ENCODE measurements at regions not wholly inside any gene's neighbourhood (a gene's known extent, or its start where the extent isn't known, plus 50 kb on each side); places are given as distances from the start of the nearest gene placed in this dataset.
"Not testable (repeated sequence)": the region's sequence is repeated elsewhere in the genome, so short reads cannot be mapped to it uniquely, and the experiment has no call there.

- Histone ChIP-seq H3K4me3 (ENCODE audit: low read depth, low read length) (no peak overlapping the region), H3K27ac (ENCODE audit: low read depth) (no peak overlapping the region), H3K4me1 (ENCODE audit: insufficient read depth) (no peaks in the 10 kb centered on the region), H3K36me3 (ENCODE audit: insufficient read depth) (no peaks in the 10 kb centered on the region)
- no peak for DNase-seq (ENCODE audit: extremely low spot score)
- WGBS: 36% methylated on average over 2 of the region's 2 CpGs
These were observed 139.6 kb downstream of the MYLK4 start for GRCh38 chr6:2611092-2611491.

- Histone ChIP-seq H3K27ac (ENCODE audit: low read depth) (no peak overlapping the region), H3K4me1 (ENCODE audit: insufficient read depth) (no peaks in the 10 kb centered on the region), H3K36me3 (ENCODE audit: insufficient read depth) (no peaks in the 10 kb centered on the region), H3K4me3 (ENCODE audit: low read depth, low read length) (no peak overlapping the region)
- DNase-seq (ENCODE audit: extremely low spot score): no peak
- 38% methylated on average over 4 of the region's 4 CpGs for WGBS
These were observed 142.2 kb downstream of the MYLK4 start for GRCh38 chr6:2608503-2608902.

- 83% methylated on average over 3 of the region's 3 CpGs for WGBS
- Histone ChIP-seq H3K4me1 (ENCODE audit: insufficient read depth) (no peaks in the 10 kb centered on the region), H3K36me3 (ENCODE audit: insufficient read depth) (no peaks in the 10 kb centered on the region), H3K4me3 (ENCODE audit: low read depth, low read length) (no peak overlapping the region), H3K27ac (ENCODE audit: low read depth) (no peak overlapping the region)
- no peak for DNase-seq (ENCODE audit: extremely low spot score)
These were observed 150.4 kb downstream of the MYLK4 start for GRCh38 chr6:2600363-2600762.

GRCh38 chr6:2599817-2600216 lies 150.9 kb downstream of the MYLK4 start:
- 89% methylated on average over 5 of the region's 5 CpGs for WGBS

GRCh38 chr6:2598867-2599266 lies 151.9 kb downstream of the MYLK4 start:
- Histone ChIP-seq H3K36me3 (ENCODE audit: insufficient read depth) (no peaks in the 10 kb centered on the region), H3K27ac (ENCODE audit: low read depth) (no peak overlapping the region), H3K4me3 (ENCODE audit: low read depth, low read length) (no peak overlapping the region), H3K4me1 (ENCODE audit: insufficient read depth) (no peaks in the 10 kb centered on the region)
- 91% methylated on average over 6 of the region's 6 CpGs for WGBS
- DNase-seq (ENCODE audit: extremely low spot score): no peak

More at GRCh38 chr6:2599817-2600216, 150.9 kb downstream of the MYLK4 start:
- Histone ChIP-seq H3K4me3 (ENCODE audit: low read depth, low read length) (no peak overlapping the region), H3K27ac (ENCODE audit: low read depth) (no peak overlapping the region), H3K4me1 (ENCODE audit: insufficient read depth) (no peaks in the 10 kb centered on the region), H3K36me3 (ENCODE audit: insufficient read depth) (no peaks in the 10 kb centered on the region)
- DNase-seq (ENCODE audit: extremely low spot score): no peak

- no peak overlapping the region for H3K4me3 ChIP-seq (ENCODE audit: low read depth, low read length)
- DNase-seq (ENCODE audit: extremely low spot score): no peak
These were observed 152.7 kb downstream of the MYLK4 start for GRCh38 chr6:2597991-2598390.

GRCh38 chr6:2597457-2597856 lies 153.3 kb downstream of the MYLK4 start:
- H3K4me3 ChIP-seq (ENCODE audit: low read depth, low read length); H3K4me1 ChIP-seq (ENCODE audit: insufficient read depth); H3K27ac ChIP-seq (ENCODE audit: low read depth); DNase-seq (ENCODE audit: extremely low spot score); H3K36me3 ChIP-seq (ENCODE audit: insufficient read depth): not testable (repeated sequence)
- WGBS: 93% methylated on average over 2 of the region's 2 CpGs

More at GRCh38 chr6:2597991-2598390, 152.7 kb downstream of the MYLK4 start:
- Histone ChIP-seq H3K4me1 (ENCODE audit: insufficient read depth) (no peaks in the 10 kb centered on the region), H3K36me3 (ENCODE audit: insufficient read depth) (no peaks in the 10 kb centered on the region), H3K27ac (ENCODE audit: low read depth) (no peak overlapping the region)
- WGBS: 67% methylated on average over 4 of the region's 4 CpGs

GRCh38 chr6:2596222-2596621 lies 154.5 kb downstream of the MYLK4 start:
- Histone ChIP-seq H3K4me3 (ENCODE audit: low read depth, low read length) (no peak overlapping the region), H3K36me3 (ENCODE audit: insufficient read depth) (no peaks in the 10 kb centered on the region), H3K27ac (ENCODE audit: low read depth) (no peak overlapping the region), H3K4me1 (ENCODE audit: insufficient read depth) (no peaks in the 10 kb centered on the region)
- WGBS: 15% methylated on average over 1 of the region's 1 CpG
- no peak for DNase-seq (ENCODE audit: extremely low spot score)

GRCh38 chr6:2594868-2595267 lies 155.9 kb downstream of the MYLK4 start:
- no peak overlapping the region for H3K4me3 ChIP-seq (ENCODE audit: low read depth, low read length)
- H3K36me3 ChIP-seq (ENCODE audit: insufficient read depth): no peaks in the 10 kb centered on the region
- H3K27ac ChIP-seq (ENCODE audit: low read depth): no peak overlapping the region
- no peak for DNase-seq (ENCODE audit: extremely low spot score)
- WGBS: 60% methylated on average over 2 of the region's 2 CpGs
- no peaks in the 10 kb centered on the region for H3K4me1 ChIP-seq (ENCODE audit: insufficient read depth)

- no peaks in the 10 kb centered on the region for H3K36me3 ChIP-seq (ENCODE audit: insufficient read depth)
- no peak overlapping the region for H3K4me3 ChIP-seq (ENCODE audit: low read depth, low read length)
- DNase-seq (ENCODE audit: extremely low spot score): no peak
- no peak overlapping the region for H3K27ac ChIP-seq (ENCODE audit: low read depth)
- WGBS: 98% methylated on average over 6 of the region's 6 CpGs
- no peaks in the 10 kb centered on the region for H3K4me1 ChIP-seq (ENCODE audit: insufficient read depth)
These were observed 157.6 kb downstream of the MYLK4 start for GRCh38 chr6:2593167-2593566.

GRCh38 chr6:2589171-2589661 lies 161.5 kb downstream of the MYLK4 start:
- Histone ChIP-seq H3K4me3 (ENCODE audit: low read depth, low read length) (no peak overlapping the region), H3K27ac (ENCODE audit: low read depth) (no peak overlapping the region), H3K36me3 (ENCODE audit: insufficient read depth) (no peaks in the 10 kb centered on the region), H3K4me1 (ENCODE audit: insufficient read depth) (no peaks in the 10 kb centered on the region)
- DNase-seq (ENCODE audit: extremely low spot score): no peak
- WGBS: 86% methylated on average over 8 of the region's 8 CpGs

GRCh38 chr6:2583459-2583858 lies 167.3 kb downstream of the MYLK4 start:
- no peaks in the 10 kb centered on the region for H3K36me3 ChIP-seq (ENCODE audit: insufficient read depth)
- no peak overlapping the region for H3K27ac ChIP-seq (ENCODE audit: low read depth)
- DNase-seq (ENCODE audit: extremely low spot score): no peak
- H3K4me3 ChIP-seq (ENCODE audit: low read depth, low read length): no peak overlapping the region
- WGBS: 77% methylated on average over 4 of the region's 4 CpGs
- no peaks in the 10 kb centered on the region for H3K4me1 ChIP-seq (ENCODE audit: insufficient read depth)

- Histone ChIP-seq H3K27ac (ENCODE audit: low read depth) (no peak overlapping the region), H3K4me3 (ENCODE audit: low read depth, low read length) (no peak overlapping the region), H3K36me3 (ENCODE audit: insufficient read depth) (no peaks in the 10 kb centered on the region), H3K4me1 (ENCODE audit: insufficient read depth) (no peaks in the 10 kb centered on the region)
- WGBS: 85% methylated on average over 6 of the region's 6 CpGs
- DNase-seq (ENCODE audit: extremely low spot score): no peak
These were observed 168.5 kb downstream of the MYLK4 start for GRCh38 chr6:2582268-2582667.

GRCh38 chr6:2581611-2582010 lies 169.1 kb downstream of the MYLK4 start:
- Histone ChIP-seq H3K4me1 (ENCODE audit: insufficient read depth) (no peaks in the 10 kb centered on the region), H3K36me3 (ENCODE audit: insufficient read depth) (no peaks in the 10 kb centered on the region), H3K27ac (ENCODE audit: low read depth) (no peak overlapping the region), H3K4me3 (ENCODE audit: low read depth, low read length) (no peak overlapping the region)
- no peak for DNase-seq (ENCODE audit: extremely low spot score)
- WGBS: 94% methylated on average over 2 of the region's 2 CpGs

GRCh38 chr6:2581011-2581410 lies 169.7 kb downstream of the MYLK4 start:
- H3K36me3 ChIP-seq (ENCODE audit: insufficient read depth): no peaks in the 10 kb centered on the region
- no peaks in the 10 kb centered on the region for H3K4me1 ChIP-seq (ENCODE audit: insufficient read depth)
- H3K27ac ChIP-seq (ENCODE audit: low read depth): no peak overlapping the region
- 74% methylated on average over 4 of the region's 4 CpGs for WGBS
- no peak for DNase-seq (ENCODE audit: extremely low spot score)
- no peak overlapping the region for H3K4me3 ChIP-seq (ENCODE audit: low read depth, low read length)

Data from urinary bladder (tissue), 3 donors.